ENCODE measurements at regions not wholly inside any gene's neighbourhood (a gene's known extent, or its start where the extent isn't known, plus 50 kb on each side); places are given as distances from the start of the nearest gene placed in this dataset.

- H3K27me3 ChIP-seq (ENCODE audit: control insufficient read depth, insufficient read depth, low read length), result no peaks in the 10 kb centered on the region
- no peaks in the 10 kb centered on the region for H3K36me3 ChIP-seq (ENCODE audit: control insufficient read depth, insufficient read depth, low read length)
- H3K27ac ChIP-seq (ENCODE audit: low read depth, low read length), result no peak overlapping the region
- H3K9ac ChIP-seq (ENCODE audit: low read length), result no peak overlapping the region
- no peak overlapping the region for H3K4me3 ChIP-seq (ENCODE audit: low read length)
- no peaks in the 10 kb centered on the region for H3K4me1 ChIP-seq (ENCODE audit: control insufficient read depth, insufficient read depth, low read length)
Observed at GRCh38 chr2:150417278-150417677, 70.2 kb downstream of the RND3 start.

DNA sequence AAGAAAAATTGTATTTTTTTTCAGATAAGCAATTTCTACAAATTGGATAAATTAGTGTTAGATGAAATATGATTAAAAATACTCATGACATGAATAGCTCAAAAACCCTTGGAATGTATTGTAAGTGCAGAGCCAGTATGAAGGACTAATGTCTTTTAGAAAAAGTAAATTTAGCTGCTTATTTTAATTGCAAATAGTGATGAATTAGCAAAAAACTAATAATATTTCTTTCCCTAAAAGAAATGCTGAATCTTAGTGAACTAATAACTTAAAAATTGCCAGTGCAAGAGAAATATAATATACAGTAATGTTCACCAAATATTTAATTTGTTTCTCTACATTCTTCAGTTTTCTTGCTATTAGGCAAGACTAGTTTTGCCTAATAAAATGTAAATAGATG, 72.4 kb downstream of the RND3 start:
- Histone ChIP-seq H3K36me3 (ENCODE audit: control insufficient read depth, insufficient read depth, low read length) (no peaks in the 10 kb centered on the region), H3K4me3 (ENCODE audit: low read length) (no peak overlapping the region), H3K9ac (ENCODE audit: low read length) (no peak overlapping the region), H3K27ac (ENCODE audit: low read depth, low read length) (no peak overlapping the region), H3K27me3 (ENCODE audit: control insufficient read depth, insufficient read depth, low read length) (no peaks in the 10 kb centered on the region), H3K4me1 (ENCODE audit: control insufficient read depth, insufficient read depth, low read length) (no peaks in the 10 kb centered on the region)

GRCh38 chr2:150413910-150414309, 73.6 kb downstream of the RND3 start:
- H3K27me3 ChIP-seq (ENCODE audit: control insufficient read depth, insufficient read depth, low read length), result no peaks in the 10 kb centered on the region
- no peak overlapping the region for H3K27ac ChIP-seq (ENCODE audit: low read depth, low read length)
- H3K4me3 ChIP-seq (ENCODE audit: low read length), result no peak overlapping the region

GRCh38 chr2:150413366-150413765, 74.1 kb downstream of the RND3 start:
- H3K27me3 ChIP-seq (ENCODE audit: control insufficient read depth, insufficient read depth, low read length), result no peaks in the 10 kb centered on the region
- H3K4me1 ChIP-seq (ENCODE audit: control insufficient read depth, insufficient read depth, low read length), result no peaks in the 10 kb centered on the region
- no peak overlapping the region for H3K4me3 ChIP-seq (ENCODE audit: low read length)

More at GRCh38 chr2:150413910-150414309, 73.6 kb downstream of the RND3 start:
- Histone ChIP-seq H3K36me3 (ENCODE audit: control insufficient read depth, insufficient read depth, low read length) (no peaks in the 10 kb centered on the region), H3K9ac (ENCODE audit: low read length) (no peak overlapping the region), H3K4me1 (ENCODE audit: control insufficient read depth, insufficient read depth, low read length) (no peaks in the 10 kb centered on the region)

GRCh38 chr2:150410809-150411208, 76.7 kb downstream of the RND3 start:
- Histone ChIP-seq H3K27me3 (ENCODE audit: control insufficient read depth, insufficient read depth, low read length) (no peaks in the 10 kb centered on the region), H3K27ac (ENCODE audit: low read depth, low read length) (no peak overlapping the region), H3K36me3 (ENCODE audit: control insufficient read depth, insufficient read depth, low read length) (no peaks in the 10 kb centered on the region), H3K4me3 (ENCODE audit: low read length) (no peak overlapping the region), H3K9ac (ENCODE audit: low read length) (no peak overlapping the region), H3K4me1 (ENCODE audit: control insufficient read depth, insufficient read depth, low read length) (no peaks in the 10 kb centered on the region)

More at GRCh38 chr2:150413366-150413765, 74.1 kb downstream of the RND3 start:
- H3K36me3 ChIP-seq (ENCODE audit: control insufficient read depth, insufficient read depth, low read length), result no peaks in the 10 kb centered on the region
- H3K9ac ChIP-seq (ENCODE audit: low read length), result no peak overlapping the region
- H3K27ac ChIP-seq (ENCODE audit: low read depth, low read length), result no peak overlapping the region

GRCh38 chr2:150409196-150409595, 78.3 kb downstream of the RND3 start:
- Histone ChIP-seq H3K9ac (ENCODE audit: low read length) (no peak overlapping the region), H3K27ac (ENCODE audit: low read depth, low read length) (no peak overlapping the region), H3K27me3 (ENCODE audit: control insufficient read depth, insufficient read depth, low read length) (no peaks in the 10 kb centered on the region), H3K4me3 (ENCODE audit: low read length) (no peak overlapping the region), H3K4me1 (ENCODE audit: control insufficient read depth, insufficient read depth, low read length) (no peaks in the 10 kb centered on the region), H3K36me3 (ENCODE audit: control insufficient read depth, insufficient read depth, low read length) (no peaks in the 10 kb centered on the region)

DNA sequence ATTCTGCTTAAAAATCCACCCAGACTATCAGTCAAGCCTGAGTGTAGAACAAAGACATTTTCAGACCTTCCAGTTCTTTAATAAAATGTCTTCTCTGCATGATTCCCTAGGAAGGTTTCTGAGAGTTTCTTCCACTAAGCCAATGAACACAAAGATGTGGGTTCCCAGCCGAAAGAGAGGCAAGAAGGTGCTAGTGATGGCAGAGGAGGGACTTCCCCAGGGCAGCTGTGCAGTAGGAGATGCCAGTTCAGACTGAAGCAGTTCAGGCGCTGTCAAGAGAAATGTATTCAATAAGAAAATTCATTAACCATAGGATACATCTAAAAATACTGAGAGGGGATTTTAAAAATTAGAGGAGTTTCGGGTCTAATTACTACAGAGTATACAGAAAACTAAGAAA, 83.3 kb downstream of the RND3 start:
- no peak overlapping the region for H3K9ac ChIP-seq (ENCODE audit: low read length)
- H3K27me3 ChIP-seq (ENCODE audit: control insufficient read depth, insufficient read depth, low read length), result no peaks in the 10 kb centered on the region
- no peaks in the 10 kb centered on the region for H3K36me3 ChIP-seq (ENCODE audit: control insufficient read depth, insufficient read depth, low read length)

DNA sequence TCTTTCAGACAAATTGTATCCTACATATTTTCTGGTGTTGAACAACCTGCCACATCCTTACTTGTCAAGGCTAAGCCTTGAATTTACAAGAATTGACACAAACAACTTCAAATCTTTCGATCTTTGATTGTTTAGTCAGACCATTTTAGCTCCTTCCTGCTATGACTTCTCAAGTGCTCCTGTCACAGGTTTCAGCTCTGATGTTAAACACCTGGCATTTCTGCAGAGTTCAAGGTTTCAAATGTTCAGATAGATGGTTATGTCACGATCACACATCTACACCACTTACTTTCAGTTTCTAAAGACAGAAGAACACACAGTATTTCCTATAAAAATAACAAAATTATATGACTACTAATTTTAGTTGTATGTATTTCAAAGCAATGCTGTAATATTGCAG, 84.0 kb downstream of the RND3 start:
- Histone ChIP-seq H3K4me3 (ENCODE audit: low read length) (no peak overlapping the region), H3K9ac (ENCODE audit: low read length) (no peak overlapping the region), H3K36me3 (ENCODE audit: control insufficient read depth, insufficient read depth, low read length) (no peaks in the 10 kb centered on the region), H3K4me1 (ENCODE audit: control insufficient read depth, insufficient read depth, low read length) (no peaks in the 10 kb centered on the region), H3K27me3 (ENCODE audit: control insufficient read depth, insufficient read depth, low read length) (no peaks in the 10 kb centered on the region), H3K27ac (ENCODE audit: low read depth, low read length) (no peak overlapping the region)

More for the DNA sequence above, 83.3 kb downstream of the RND3 start:
- H3K4me3 ChIP-seq (ENCODE audit: low read length), result no peak overlapping the region
- no peak overlapping the region for H3K27ac ChIP-seq (ENCODE audit: low read depth, low read length)
- H3K4me1 ChIP-seq (ENCODE audit: control insufficient read depth, insufficient read depth, low read length), result no peaks in the 10 kb centered on the region

DNA sequence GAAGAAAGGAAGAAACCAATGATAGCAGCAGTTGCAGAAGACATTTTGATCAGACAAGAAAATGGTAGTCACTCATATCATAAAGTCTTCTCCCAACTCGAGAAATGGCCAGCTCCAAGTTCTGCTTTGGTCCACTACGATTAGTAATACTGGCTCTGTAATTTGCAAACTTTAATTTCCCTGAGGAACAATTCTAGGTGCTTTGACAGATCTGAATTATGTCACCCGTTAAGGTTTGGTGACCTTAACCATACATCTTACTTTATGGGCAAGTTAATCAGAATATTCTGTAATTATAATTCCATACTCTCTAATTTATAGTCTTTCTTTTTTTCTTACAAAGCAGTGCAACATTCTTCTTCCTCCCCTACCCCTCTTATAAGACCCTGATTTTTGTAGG, 84.5 kb downstream of the RND3 start:
- H3K27ac ChIP-seq (ENCODE audit: low read depth, low read length), result no peak overlapping the region
- no peak overlapping the region for H3K9ac ChIP-seq (ENCODE audit: low read length)
- no peaks in the 10 kb centered on the region for H3K27me3 ChIP-seq (ENCODE audit: control insufficient read depth, insufficient read depth, low read length)
- H3K4me1 ChIP-seq (ENCODE audit: control insufficient read depth, insufficient read depth, low read length), result no peaks in the 10 kb centered on the region
- H3K4me3 ChIP-seq (ENCODE audit: low read length), result no peak overlapping the region
- no peaks in the 10 kb centered on the region for H3K36me3 ChIP-seq (ENCODE audit: control insufficient read depth, insufficient read depth, low read length)

DNA sequence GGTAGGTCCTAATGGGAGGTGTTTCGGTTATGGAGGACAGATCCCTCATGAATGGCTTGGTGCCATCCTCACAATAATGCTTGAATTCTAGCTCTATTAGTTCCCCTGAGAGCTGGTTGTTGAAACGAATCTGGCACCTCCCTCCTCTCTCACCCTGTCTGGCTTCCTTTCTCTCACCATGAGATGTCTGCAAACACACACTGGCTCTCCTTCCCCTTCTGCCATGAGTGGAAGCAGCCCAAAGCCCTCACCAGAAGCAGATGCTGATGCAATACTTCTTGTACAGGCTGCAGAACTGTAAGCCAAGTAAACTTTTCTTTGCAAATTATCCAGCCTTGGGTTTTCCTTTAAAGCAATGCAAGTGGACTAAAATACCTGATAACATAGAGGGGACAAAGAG, 86.6 kb downstream of the RND3 start:
- Histone ChIP-seq H3K27me3 (ENCODE audit: control insufficient read depth, insufficient read depth, low read length) (no peaks in the 10 kb centered on the region), H3K4me3 (ENCODE audit: low read length) (no peak overlapping the region), H3K9ac (ENCODE audit: low read length) (no peak overlapping the region), H3K36me3 (ENCODE audit: control insufficient read depth, insufficient read depth, low read length) (no peaks in the 10 kb centered on the region), H3K27ac (ENCODE audit: low read depth, low read length) (no peak overlapping the region), H3K4me1 (ENCODE audit: control insufficient read depth, insufficient read depth, low read length) (no peaks in the 10 kb centered on the region)

- Histone ChIP-seq H3K27ac (ENCODE audit: low read depth, low read length) (no peak overlapping the region), H3K4me1 (ENCODE audit: control insufficient read depth, insufficient read depth, low read length) (peaks cover 2% of the 10 kb centered on the region), H3K27me3 (ENCODE audit: control insufficient read depth, insufficient read depth, low read length) (no peaks in the 10 kb centered on the region), H3K4me3 (ENCODE audit: low read length) (no peak overlapping the region), H3K9ac (ENCODE audit: low read length) (no peak overlapping the region), H3K36me3 (ENCODE audit: control insufficient read depth, insufficient read depth, low read length) (no peaks in the 10 kb centered on the region)
Observed at GRCh38 chr2:150392614-150393013, 94.9 kb downstream of the RND3 start.

DNA sequence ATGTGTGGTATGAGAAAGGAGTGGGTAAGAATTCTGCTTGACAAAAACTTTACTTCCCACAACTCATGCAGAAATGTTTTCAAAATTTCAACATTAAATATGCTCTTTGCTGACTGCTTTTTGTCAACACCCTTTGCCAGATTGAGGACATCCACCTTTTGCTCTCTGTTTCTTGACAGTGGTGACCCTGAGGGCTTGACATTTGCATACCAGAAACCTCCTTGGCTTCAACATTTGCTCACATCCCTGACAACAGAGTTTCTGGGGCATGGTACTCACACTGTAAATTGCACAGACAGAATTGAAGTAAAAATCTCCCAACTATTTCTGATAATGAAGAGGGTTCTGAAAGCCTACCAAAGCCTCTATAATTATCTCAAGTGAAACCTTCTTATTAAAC, 95.7 kb downstream of the RND3 start:
- Histone ChIP-seq H3K36me3 (ENCODE audit: control insufficient read depth, insufficient read depth, low read length) (no peaks in the 10 kb centered on the region), H3K27ac (ENCODE audit: low read depth, low read length) (no peak overlapping the region), H3K27me3 (ENCODE audit: control insufficient read depth, insufficient read depth, low read length) (no peaks in the 10 kb centered on the region), H3K4me3 (ENCODE audit: low read length) (no peak overlapping the region), H3K9ac (ENCODE audit: low read length) (no peak overlapping the region), H3K4me1 (ENCODE audit: control insufficient read depth, insufficient read depth, low read length) (peaks cover 2% of the 10 kb centered on the region)

DNA sequence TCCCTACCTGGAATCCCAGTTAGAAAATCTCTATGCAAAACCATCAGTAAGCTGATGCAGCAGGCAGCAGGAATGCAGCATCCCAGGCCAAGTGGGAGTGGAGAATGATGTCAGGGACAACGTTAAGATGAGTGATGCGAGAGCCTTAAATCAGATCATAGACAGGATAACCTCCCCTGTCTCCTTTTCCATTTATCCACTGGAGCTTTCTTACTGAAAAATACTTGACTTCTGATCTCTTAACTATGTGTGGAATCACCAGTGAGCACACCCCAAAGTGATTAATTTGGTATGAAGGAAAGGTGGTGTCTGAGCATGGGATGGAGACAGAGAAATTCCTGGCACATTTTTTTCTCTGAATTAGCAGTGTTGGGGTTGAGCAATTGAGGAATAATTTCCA, 98.0 kb downstream of the RND3 start:
- Histone ChIP-seq H3K4me3 (ENCODE audit: low read length) (no peak overlapping the region), H3K27me3 (ENCODE audit: control insufficient read depth, insufficient read depth, low read length) (no peaks in the 10 kb centered on the region), H3K27ac (ENCODE audit: low read depth, low read length) (no peak overlapping the region), H3K36me3 (ENCODE audit: control insufficient read depth, insufficient read depth, low read length) (no peaks in the 10 kb centered on the region), H3K9ac (ENCODE audit: low read length) (no peak overlapping the region), H3K4me1 (ENCODE audit: control insufficient read depth, insufficient read depth, low read length) (peaks cover 2% of the 10 kb centered on the region)

- H3K27ac ChIP-seq (ENCODE audit: low read depth, low read length), result no peak overlapping the region
- H3K36me3 ChIP-seq (ENCODE audit: control insufficient read depth, insufficient read depth, low read length), result no peaks in the 10 kb centered on the region
- no peaks in the 10 kb centered on the region for H3K27me3 ChIP-seq (ENCODE audit: control insufficient read depth, insufficient read depth, low read length)
- H3K4me3 ChIP-seq (ENCODE audit: low read length), result no peak overlapping the region
- H3K9ac ChIP-seq (ENCODE audit: low read length), result no peak overlapping the region
- peaks cover 2% of the 10 kb centered on the region for H3K4me1 ChIP-seq (ENCODE audit: control insufficient read depth, insufficient read depth, low read length)
Observed at GRCh38 chr2:150388289-150388625, 99.2 kb downstream of the RND3 start.

Data from rectal smooth muscle tissue (tissue), 1 donor.